RWPE1 (cell line): ENCODE measurements at regions not wholly inside any gene's neighbourhood (a gene's known extent, or its start where the extent isn't known, plus 50 kb on each side); places are given as distances from the start of the nearest gene placed in this dataset.

Experiments used
- CTCF ChIA-PET: fragments of 350-600 bp; sonication (Branson Sonifier 250); formaldehyde crosslinking; extraction: SDS; loops from one replicate; lab custom pipeline; 2021; lab: Yijun Ruan, JAX
- POLR2A ChIA-PET: fragments of 400-600 bp; formaldehyde crosslinking; extraction: SDS; loops from one replicate; lab custom pipeline; 2020; ENCODE audit warnings: antibody characterized with exemption; ENCODE audit not compliant: low non-redundant PET; lab: Yijun Ruan, JAX
- DNase-seq: peaks from one replicate; pipeline ENCODE4 v3.0.0; 2012; ENCODE audit warnings: low spot score
- H3K27ac ChIP-seq: fragments of 450-650 bp; 2 replicates; pipeline ENCODE4 v1.5.1; 2017
- TF ChIP-seq, protein P1 (sequence below): fragments of 450-650 bp; conservative IDR thresholded peaks from 2 replicates; pipeline ENCODE4 v1.5.1; 2017; ENCODE audit warnings: low read depth, mild to moderate bottlenecking

GRCh38 chr1:168980180-168980579 lies 126.3 kb upstream of the ATP1B1 start:
- no peak for DNase-seq
- no peak overlapping the region for H3K27ac ChIP-seq
- ChIA-PET CTCF (no interaction called here), POLR2A (no interaction called here)
- TF ChIP-seq, protein P1, sequence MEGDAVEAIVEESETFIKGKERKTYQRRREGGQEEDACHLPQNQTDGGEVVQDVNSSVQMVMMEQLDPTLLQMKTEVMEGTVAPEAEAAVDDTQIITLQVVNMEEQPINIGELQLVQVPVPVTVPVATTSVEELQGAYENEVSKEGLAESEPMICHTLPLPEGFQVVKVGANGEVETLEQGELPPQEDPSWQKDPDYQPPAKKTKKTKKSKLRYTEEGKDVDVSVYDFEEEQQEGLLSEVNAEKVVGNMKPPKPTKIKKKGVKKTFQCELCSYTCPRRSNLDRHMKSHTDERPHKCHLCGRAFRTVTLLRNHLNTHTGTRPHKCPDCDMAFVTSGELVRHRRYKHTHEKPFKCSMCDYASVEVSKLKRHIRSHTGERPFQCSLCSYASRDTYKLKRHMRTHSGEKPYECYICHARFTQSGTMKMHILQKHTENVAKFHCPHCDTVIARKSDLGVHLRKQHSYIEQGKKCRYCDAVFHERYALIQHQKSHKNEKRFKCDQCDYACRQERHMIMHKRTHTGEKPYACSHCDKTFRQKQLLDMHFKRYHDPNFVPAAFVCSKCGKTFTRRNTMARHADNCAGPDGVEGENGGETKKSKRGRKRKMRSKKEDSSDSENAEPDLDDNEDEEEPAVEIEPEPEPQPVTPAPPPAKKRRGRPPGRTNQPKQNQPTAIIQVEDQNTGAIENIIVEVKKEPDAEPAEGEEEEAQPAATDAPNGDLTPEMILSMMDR: no peak

- TF ChIP-seq, protein P1: no peak
- CTCF ChIA-PET: interaction anchor here (0.7 to 1.1 kb wide), 2 partner anchors 23 to 141 kb away, joined by 3 read pairs; no protein-coding TSS in a partner anchor
- H3K27ac ChIP-seq: no peak overlapping the region
- POLR2A ChIA-PET: no interaction called here
- no peak for DNase-seq
These were observed 125.8 kb upstream of the ATP1B1 start for GRCh38 chr1:168980656-168981055.

- no peak overlapping the region for H3K27ac ChIP-seq
- CTCF ChIA-PET: no interaction called here
- DNase-seq: no peak
- TF ChIP-seq, protein P1: no peak
- POLR2A ChIA-PET: no interaction called here
These were observed 123.7 kb upstream of the ATP1B1 start for GRCh38 chr1:168982778-168983177.

DNA sequence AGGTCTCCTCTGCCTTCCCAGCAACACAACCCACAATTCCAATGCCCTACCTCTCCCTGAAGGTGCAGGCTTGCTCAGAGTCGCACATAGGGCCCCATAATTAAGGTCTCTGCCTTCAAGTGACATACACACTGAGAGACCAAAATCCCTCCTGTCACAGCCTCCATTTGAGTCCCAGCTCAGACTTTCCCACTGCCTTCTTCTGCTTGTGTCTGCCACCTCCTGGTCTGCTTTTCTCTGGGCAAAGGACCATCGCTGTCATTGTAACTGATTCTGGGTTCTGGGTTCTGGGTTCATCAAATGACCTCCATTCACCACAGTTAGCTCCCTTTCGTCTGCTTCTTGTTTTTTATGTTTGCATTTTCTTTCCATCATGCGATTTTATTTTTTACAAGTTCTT lies 119.2 kb upstream of the ATP1B1 start:
- TF ChIP-seq, protein P1: no peak
- no peak overlapping the region for H3K27ac ChIP-seq
- CTCF ChIA-PET: interaction anchor here (0.6 kb wide), 1 partner anchor 78 kb away, joined by 4 read pairs; no protein-coding TSS in a partner anchor
- POLR2A ChIA-PET: no interaction called here
- no peak for DNase-seq

- TF ChIP-seq, protein P1: no peak
- no peak overlapping the region for H3K27ac ChIP-seq
- no peak for DNase-seq
- POLR2A ChIA-PET: no interaction called here
- CTCF ChIA-PET: no interaction called here
These were observed 118.6 kb upstream of the ATP1B1 start for GRCh38 chr1:168987923-168988322.

GRCh38 chr1:168989985-168990384 lies 116.5 kb upstream of the ATP1B1 start:
- no peak for DNase-seq
- ChIA-PET POLR2A (no interaction called here), CTCF (no interaction called here)
- TF ChIP-seq, protein P1: no peak
- H3K27ac ChIP-seq: no peak overlapping the region
